BLaER1 treated with 17β-estradiol and CSF1 and Interleukin-3, amounts not matched to agents 10 nM and 100 nM (cell line): ENCODE measurements at regions not wholly inside any gene's neighbourhood (a gene's known extent, or its start where the extent isn't known, plus 50 kb on each side); places are given as distances from the start of the nearest gene placed in this dataset.

Experiments
- H3K27ac ChIP-seq, 11 experiments: shearing (Covaris generic); formaldehyde crosslinking; 2 replicates each; pipeline ENCODE4 v1.8.1; 2022
- H3K27me3 ChIP-seq, 11 experiments: shearing (Covaris generic); formaldehyde crosslinking; 2 replicates each; pipeline ENCODE4 v1.8.1; 2022
- H3K36me3 ChIP-seq, 11 experiments: shearing (Covaris generic); formaldehyde crosslinking; 2 replicates each; pipeline ENCODE4 v1.8.1; 2022
- H3K4me1 ChIP-seq, 10 experiments: shearing (Covaris generic); formaldehyde crosslinking; 2 replicates each; pipeline ENCODE4 v1.8.1; 2022
- H3K4me2 ChIP-seq, 11 experiments: shearing (Covaris generic); formaldehyde crosslinking; 2 replicates each; pipeline ENCODE4 v1.8.1; 2022
- H3K4me3 ChIP-seq, 10 experiments: shearing (Covaris generic); formaldehyde crosslinking; 2 replicates each; pipeline ENCODE4 v1.8.1; 2022
- H3K9ac ChIP-seq, 11 experiments: shearing (Covaris generic); formaldehyde crosslinking; 2 replicates each; pipeline ENCODE4 v1.8.1; 2022
- H3K9me3 ChIP-seq, 11 experiments: shearing (Covaris generic); formaldehyde crosslinking; replicated peaks in 1 of 11; 2 replicates each; pipeline ENCODE4 v1.8.1; 2022
- H4K20me1 ChIP-seq, 11 experiments: shearing (Covaris generic); formaldehyde crosslinking; 2 replicates each; pipeline ENCODE4 v1.8.1; 2022
- Cebpa-rat ChIP-seq, 11 experiments: shearing (Covaris generic); IDR thresholded peaks; 2 replicates each; pipeline ENCODE4 v1.8.1; 2022

DNA sequence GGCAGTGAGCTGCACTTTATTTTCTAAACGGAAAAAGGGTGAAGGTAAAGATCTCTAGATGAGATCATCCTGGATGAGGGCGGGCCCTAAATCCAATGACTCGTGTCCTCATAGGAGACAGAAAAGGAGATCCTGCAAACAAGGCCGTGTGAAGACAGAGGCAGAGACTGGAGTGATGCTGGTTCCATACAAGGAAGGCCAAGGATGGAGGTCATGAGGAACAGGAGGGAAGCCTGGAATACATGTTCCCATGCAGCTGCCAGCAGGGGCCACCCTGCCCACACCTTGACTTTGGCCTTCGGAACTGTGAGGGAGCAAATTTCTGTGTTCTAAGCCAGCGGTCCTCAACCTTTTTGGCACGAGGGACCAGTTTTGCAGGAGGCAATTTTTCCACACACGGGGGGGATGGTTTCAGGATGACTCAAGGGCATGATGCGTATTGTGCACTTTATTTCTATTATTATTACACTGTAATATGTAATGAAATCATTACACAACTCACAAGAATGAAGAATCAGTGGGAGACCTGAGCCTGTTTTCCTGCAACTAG lies 94.3 kb downstream of the PSMG1 start:
- no peak for TF ChIP-seq Cebpa-rat (IDR thresholded peaks at IDR 0.05)
- Histone ChIP-seq H4K20me1 (no peaks in the 10 kb centered on the region), H3K9ac (no peak overlapping the region), H3K4me1 (peaks cover 44 to 82% (median 56%) of the 10 kb centered on the region in 10 experiments), H3K9me3 (peaks cover 0 to 17% (median 6%) of the 10 kb centered on the region in 11 experiments; a peak in 9 of 22 replicates), H3K27ac (no peak overlapping the region), H3K4me2 (peak overlapping the region in 4 of 11 experiments; percentile 39 to 92 (median 50); a peak in 6 of 22 replicates), H3K36me3 (no peaks in the 10 kb centered on the region), H3K4me3 (no peak overlapping the region), H3K27me3 (peaks cover 0 to 20% (median 0%) of the 10 kb centered on the region in 11 experiments; a peak in 4 of 22 replicates)

DNA sequence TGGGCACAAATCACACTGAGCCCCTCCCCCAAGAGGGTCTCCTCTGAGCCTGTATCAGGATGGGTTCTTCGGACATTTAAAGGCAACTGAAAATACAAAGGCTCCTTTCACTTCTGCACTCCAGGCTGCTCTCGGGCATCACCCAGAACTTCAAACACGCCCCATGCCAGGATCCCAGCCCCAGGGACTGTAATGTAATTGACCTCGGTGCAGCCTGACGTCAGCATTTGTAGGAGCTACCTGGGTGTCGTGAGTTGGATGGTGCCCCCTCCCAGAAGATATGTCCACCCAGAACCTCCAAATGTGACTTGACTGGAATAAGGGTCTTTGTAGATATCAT lies 95.2 kb downstream of the PSMG1 start:
- peaks cover 35 to 82% (median 47%) of the 10 kb centered on the region in 10 experiments for H3K4me1 ChIP-seq
- H3K27ac ChIP-seq, result no peak overlapping the region
- H3K4me3 ChIP-seq, result no peak overlapping the region

GRCh38 chr21:39087238-39088030 lies 95.8 kb downstream of the PSMG1 start:
- Histone ChIP-seq H3K36me3 (no peaks in the 10 kb centered on the region), H3K4me3 (no peak overlapping the region), H3K27me3 (peaks cover 0 to 20% (median 0%) of the 10 kb centered on the region in 11 experiments; a peak in 4 of 22 replicates), H3K9ac (peak overlapping the region in 3 of 11 experiments; percentile 15 to 24 (median 24); a peak in 3 of 22 replicates), H3K4me1 (peaks cover 29 to 79% (median 41%) of the 10 kb centered on the region in 10 experiments), H3K4me2 (peak overlapping the region; percentile 32 to 74 (median 61)), H3K27ac (no peak overlapping the region), H3K9me3 (peaks cover 0 to 17% (median 6%) of the 10 kb centered on the region in 11 experiments; a peak in 9 of 22 replicates), H4K20me1 (no peaks in the 10 kb centered on the region)
- no peak for TF ChIP-seq Cebpa-rat (IDR thresholded peaks at IDR 0.05)

More for the DNA sequence above, 95.2 kb downstream of the PSMG1 start:
- Histone ChIP-seq H3K9me3 (peaks cover 0 to 17% (median 6%) of the 10 kb centered on the region in 11 experiments; a peak in 9 of 22 replicates), H3K9ac (peak overlapping the region in 3 of 11 experiments; percentile 15 to 24 (median 24); a peak in 3 of 22 replicates), H3K4me2 (peak overlapping the region; percentile 32 to 74 (median 61)), H4K20me1 (no peaks in the 10 kb centered on the region), H3K27me3 (peaks cover 0 to 20% (median 0%) of the 10 kb centered on the region in 11 experiments; a peak in 4 of 22 replicates), H3K36me3 (no peaks in the 10 kb centered on the region)
- no peak for TF ChIP-seq Cebpa-rat (IDR thresholded peaks at IDR 0.05)

DNA sequence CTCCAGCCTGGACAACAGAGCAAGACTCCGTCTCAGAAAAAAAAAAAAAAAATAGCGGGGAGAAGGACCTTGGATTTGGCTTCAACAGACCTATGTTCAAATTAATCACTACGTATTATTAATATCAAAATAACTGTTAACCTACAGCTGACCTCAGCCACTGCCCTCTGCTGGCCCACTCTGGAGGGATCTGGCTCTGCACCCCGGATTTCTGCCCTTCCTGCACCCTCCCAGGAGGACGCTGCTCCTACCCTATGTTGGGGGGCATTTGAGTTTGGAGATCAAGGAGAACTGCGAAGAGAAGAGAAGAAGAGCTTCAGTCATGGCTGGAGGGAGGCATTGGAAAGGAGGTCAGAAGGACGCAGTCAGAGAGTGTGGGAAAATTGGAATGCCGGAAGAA lies 96.7 kb downstream of the PSMG1 start:
- TF ChIP-seq Cebpa-rat (IDR thresholded peaks at IDR 0.05), result no peak
- H3K4me1 ChIP-seq, result peaks cover 20 to 79% (median 33%) of the 10 kb centered on the region in 10 experiments
- H4K20me1 ChIP-seq, result no peaks in the 10 kb centered on the region
- H3K9me3 ChIP-seq, result peaks cover 0 to 17% (median 6%) of the 10 kb centered on the region in 11 experiments; a peak in 9 of 22 replicates
- H3K27ac ChIP-seq, result no peak overlapping the region
- peak overlapping the region in 6 of 11 experiments; percentile 32 to 67 (median 57); a peak in 7 of 22 replicates for H3K4me2 ChIP-seq
- no peak overlapping the region for H3K9ac ChIP-seq
- H3K27me3 ChIP-seq, result peaks cover 0 to 20% (median 0%) of the 10 kb centered on the region in 11 experiments; a peak in 4 of 22 replicates
- no peaks in the 10 kb centered on the region for H3K36me3 ChIP-seq
- H3K4me3 ChIP-seq, result no peak overlapping the region

- H3K4me1 ChIP-seq, result peaks cover 14 to 79% (median 26%) of the 10 kb centered on the region in 10 experiments
- no peak for TF ChIP-seq Cebpa-rat (IDR thresholded peaks at IDR 0.05)
- H3K4me2 ChIP-seq, result no peak overlapping the region
- no peak overlapping the region for H3K9ac ChIP-seq
- no peaks in the 10 kb centered on the region for H3K36me3 ChIP-seq
- H3K27me3 ChIP-seq, result peaks cover 0 to 20% (median 0%) of the 10 kb centered on the region in 11 experiments; a peak in 4 of 22 replicates
- H3K4me3 ChIP-seq, result no peak overlapping the region
- peaks cover 0 to 17% (median 6%) of the 10 kb centered on the region in 11 experiments; a peak in 9 of 22 replicates for H3K9me3 ChIP-seq
- no peaks in the 10 kb centered on the region for H4K20me1 ChIP-seq
- no peak overlapping the region for H3K27ac ChIP-seq
Observed at GRCh38 chr21:39085843-39086405, 97.3 kb downstream of the PSMG1 start.

GRCh38 chr21:39084979-39085729 lies 98.1 kb downstream of the PSMG1 start:
- Histone ChIP-seq H3K4me3 (no peak overlapping the region), H3K9ac (peak overlapping the region in 1 of 11 experiments; percentile 3; a peak in 1 of 22 replicates), H4K20me1 (no peaks in the 10 kb centered on the region), H3K27ac (no peak overlapping the region), H3K9me3 (peaks cover 0 to 15% (median 6%) of the 10 kb centered on the region in 11 experiments; a peak in 9 of 22 replicates), H3K4me1 (peaks cover 14 to 79% (median 21%) of the 10 kb centered on the region in 10 experiments), H3K4me2 (peak overlapping the region in 2 of 11 experiments; percentile 25 to 66; a peak in 4 of 22 replicates), H3K27me3 (peaks cover 0 to 20% (median 0%) of the 10 kb centered on the region in 11 experiments; a peak in 4 of 22 replicates), H3K36me3 (no peaks in the 10 kb centered on the region)
- TF ChIP-seq Cebpa-rat (IDR thresholded peaks at IDR 0.05), result no peak

DNA sequence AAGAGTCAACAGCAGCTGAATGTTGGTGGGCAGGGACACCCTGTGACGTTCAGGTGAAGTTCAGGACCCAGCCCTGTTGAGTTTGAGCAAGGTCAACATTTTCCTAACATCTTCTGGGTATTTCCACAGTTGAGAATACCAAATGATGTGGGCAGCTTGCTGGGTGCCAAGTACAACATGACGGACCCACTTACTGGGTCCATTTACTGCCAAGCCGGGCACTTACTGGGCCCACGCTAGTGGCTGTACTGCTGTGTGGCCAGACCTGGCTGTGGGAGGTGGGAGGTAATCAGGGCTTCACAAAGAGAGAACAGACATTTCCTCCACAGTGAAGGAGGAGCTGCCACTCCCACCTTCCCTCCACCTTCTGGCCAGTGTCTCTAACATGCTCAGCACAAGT lies 99.2 kb downstream of the PSMG1 start:
- H3K4me3 ChIP-seq, result no peak overlapping the region
- no peak for TF ChIP-seq Cebpa-rat (IDR thresholded peaks at IDR 0.05)
- no peaks in the 10 kb centered on the region for H3K36me3 ChIP-seq
- H3K4me2 ChIP-seq, result peak overlapping the region in 2 of 11 experiments; percentile 64 to 74; a peak in 4 of 22 replicates
- peaks cover 16 to 79% (median 29%) of the 10 kb centered on the region in 10 experiments for H3K4me1 ChIP-seq
- H4K20me1 ChIP-seq, result no peaks in the 10 kb centered on the region
- H3K27me3 ChIP-seq, result peaks cover 0 to 20% (median 0%) of the 10 kb centered on the region in 11 experiments; a peak in 4 of 22 replicates
- H3K9ac ChIP-seq, result no peak overlapping the region
- peaks cover 0 to 5% (median 0%) of the 10 kb centered on the region in 11 experiments; a peak in 5 of 22 replicates for H3K9me3 ChIP-seq
- no peak overlapping the region; a peak in 1 of 22 replicates for H3K27ac ChIP-seq

- Histone ChIP-seq H3K27ac (no peak overlapping the region; a peak in 1 of 22 replicates), H3K36me3 (no peaks in the 10 kb centered on the region), H3K4me3 (no peak overlapping the region), H3K4me1 (peaks cover 16 to 79% (median 28%) of the 10 kb centered on the region in 10 experiments), H3K27me3 (peaks cover 0 to 20% (median 0%) of the 10 kb centered on the region in 11 experiments; a peak in 4 of 22 replicates), H4K20me1 (no peaks in the 10 kb centered on the region), H3K4me2 (peak overlapping the region in 2 of 11 experiments; percentile 64 to 74; a peak in 4 of 22 replicates), H3K9me3 (no peaks in the 10 kb centered on the region), H3K9ac (no peak overlapping the region)
- no peak for TF ChIP-seq Cebpa-rat (IDR thresholded peaks at IDR 0.05)
Observed at GRCh38 chr21:39083377-39084008, 99.8 kb downstream of the PSMG1 start.
